Ascending aorta (tissue), 2 donors: ENCODE measurements at regions not wholly inside any gene's neighbourhood (a gene's known extent, or its start where the extent isn't known, plus 50 kb on each side); places are given as distances from the start of the nearest gene placed in this dataset.

Experiments
- DNase-seq, 2 donors: peaks; one replicate each; pipeline ENCODE4 v3.0.0-alpha.2; 2019; ENCODE audit warnings: low spot score in 2 of 2
- H3K27ac ChIP-seq, 2 donors: fragments of 200-600 bp; sonication (generic); one replicate each; pipeline ENCODE4 v1.5.1; 2016 to 2017; ENCODE audit warnings: mild to moderate bottlenecking in 1 of 2
- H3K27me3 ChIP-seq: fragments of 200-600 bp; sonication (generic); one replicate; pipeline ENCODE4 v1.5.1; 2017
- H3K36me3 ChIP-seq, 2 donors: fragments of 200-600 bp; sonication (generic); one replicate each; pipeline ENCODE4 v1.5.1; 2016
- H3K4me1 ChIP-seq, 2 donors: fragments of 200-600 bp; sonication (generic); one replicate each; pipeline ENCODE4 v1.5.1; 2016 to 2017; ENCODE audit warnings: mild to moderate bottlenecking in 1 of 2
- H3K4me3 ChIP-seq, 2 donors: fragments of 200-600 bp; sonication (generic); one replicate each; pipeline ENCODE4 v1.5.1; 2016 to 2017; ENCODE audit warnings: mild to moderate bottlenecking in 1 of 2
- H3K9me3 ChIP-seq, 2 donors: fragments of 200-600 bp; sonication (generic); one replicate each; pipeline ENCODE4 v1.5.1; 2016
- intact Hi-C: fragments of 100-400 bp; cut with DNase I; formaldehyde crosslinking; loops from one replicate; pipeline ENCODE4 v1.15.1; 2023
- TF ChIP-seq, protein P1 (sequence below), 3 experiments: fragments of 200-600 bp in 2 of 3; fragments of 450-650 bp in 1 of 3; sonication (generic) in 2 of 3; IDR thresholded peaks; one replicate each; pipeline ENCODE4 v1.5.1; 2016 to 2019; ENCODE audit warnings: antibody characterized with exemption in 3 of 3, mild to moderate bottlenecking in 1 of 3, moderate library complexity in 1 of 3

DNA sequence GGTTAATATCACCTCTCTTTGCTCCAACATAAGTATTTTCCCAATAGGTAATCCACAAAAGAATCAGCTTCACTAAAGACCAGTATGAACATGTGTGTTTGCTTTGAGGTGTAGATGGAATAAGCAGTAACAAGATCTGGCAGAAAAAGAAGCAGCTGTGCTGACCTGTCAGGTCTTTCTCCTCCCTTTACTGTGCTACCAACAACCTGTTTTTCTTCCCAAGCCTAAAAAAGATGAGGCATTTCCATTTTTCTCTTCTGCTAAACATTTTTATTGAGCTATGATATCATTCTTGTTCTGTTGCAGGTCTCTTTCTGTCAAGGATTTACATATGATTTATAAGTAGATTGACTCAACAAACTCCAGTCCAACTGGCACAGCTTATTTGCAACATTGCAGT, 315.2 kb upstream of the GLI3 start:
- no peaks in the 10 kb centered on the region for H3K36me3 ChIP-seq
- H3K9me3 ChIP-seq = peaks cover 0 to 4% of the 10 kb centered on the region in 2 donors
- no peaks in the 10 kb centered on the region for H3K27me3 ChIP-seq
- no peak for DNase-seq
- TF ChIP-seq, protein P1, sequence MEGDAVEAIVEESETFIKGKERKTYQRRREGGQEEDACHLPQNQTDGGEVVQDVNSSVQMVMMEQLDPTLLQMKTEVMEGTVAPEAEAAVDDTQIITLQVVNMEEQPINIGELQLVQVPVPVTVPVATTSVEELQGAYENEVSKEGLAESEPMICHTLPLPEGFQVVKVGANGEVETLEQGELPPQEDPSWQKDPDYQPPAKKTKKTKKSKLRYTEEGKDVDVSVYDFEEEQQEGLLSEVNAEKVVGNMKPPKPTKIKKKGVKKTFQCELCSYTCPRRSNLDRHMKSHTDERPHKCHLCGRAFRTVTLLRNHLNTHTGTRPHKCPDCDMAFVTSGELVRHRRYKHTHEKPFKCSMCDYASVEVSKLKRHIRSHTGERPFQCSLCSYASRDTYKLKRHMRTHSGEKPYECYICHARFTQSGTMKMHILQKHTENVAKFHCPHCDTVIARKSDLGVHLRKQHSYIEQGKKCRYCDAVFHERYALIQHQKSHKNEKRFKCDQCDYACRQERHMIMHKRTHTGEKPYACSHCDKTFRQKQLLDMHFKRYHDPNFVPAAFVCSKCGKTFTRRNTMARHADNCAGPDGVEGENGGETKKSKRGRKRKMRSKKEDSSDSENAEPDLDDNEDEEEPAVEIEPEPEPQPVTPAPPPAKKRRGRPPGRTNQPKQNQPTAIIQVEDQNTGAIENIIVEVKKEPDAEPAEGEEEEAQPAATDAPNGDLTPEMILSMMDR (IDR thresholded peaks at IDR 0.05) = no peak
- H3K4me1 ChIP-seq = no peaks in the 10 kb centered on the region
- H3K4me3 ChIP-seq = no peak overlapping the region
- H3K27ac ChIP-seq = no peak overlapping the region
- intact Hi-C loops = no loop called here

DNA sequence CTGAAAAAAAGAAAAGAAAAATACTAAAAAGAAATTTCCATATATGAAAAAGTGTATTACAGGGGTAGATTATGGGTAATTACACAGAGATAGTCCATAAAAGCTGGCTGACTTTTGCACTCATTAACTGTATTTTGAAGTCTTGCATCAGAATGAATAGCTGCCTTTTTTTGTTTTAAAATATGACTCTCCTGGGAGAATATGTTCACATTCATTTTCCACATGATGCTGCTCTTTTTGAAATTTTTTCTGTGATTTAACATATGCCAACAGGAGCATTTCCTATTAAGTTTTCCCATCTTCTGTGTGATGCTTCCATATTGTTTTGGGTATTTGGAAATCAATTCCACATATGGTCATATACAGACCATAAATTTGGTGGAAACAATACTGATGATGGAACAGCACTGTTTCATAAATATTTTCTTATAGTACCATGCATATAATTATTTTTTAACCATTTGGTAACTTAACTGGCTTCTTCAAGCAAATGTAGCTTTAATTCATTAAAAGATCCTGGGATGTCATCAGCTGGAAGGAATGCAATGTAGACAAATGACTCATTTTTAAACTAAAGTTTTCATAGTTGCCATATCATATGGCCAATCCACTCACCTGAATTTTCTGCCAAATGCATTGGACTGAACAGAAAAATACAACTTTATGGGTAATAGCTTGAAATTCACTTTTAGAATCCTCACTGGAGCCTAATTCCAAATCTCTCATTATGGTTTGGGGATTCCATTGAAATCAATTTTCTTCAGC, 313.9 kb upstream of the GLI3 start:
- peaks cover 0 to 4% of the 10 kb centered on the region in 2 donors for H3K9me3 ChIP-seq
- no peak overlapping the region for H3K27ac ChIP-seq
- TF ChIP-seq, protein P1 (IDR thresholded peaks at IDR 0.05) = no peak
- intact Hi-C loops = no loop called here
- H3K4me3 ChIP-seq = no peak overlapping the region
- H3K36me3 ChIP-seq = no peaks in the 10 kb centered on the region
- DNase-seq = no peak
- no peaks in the 10 kb centered on the region for H3K4me1 ChIP-seq
- H3K27me3 ChIP-seq = no peaks in the 10 kb centered on the region

DNA sequence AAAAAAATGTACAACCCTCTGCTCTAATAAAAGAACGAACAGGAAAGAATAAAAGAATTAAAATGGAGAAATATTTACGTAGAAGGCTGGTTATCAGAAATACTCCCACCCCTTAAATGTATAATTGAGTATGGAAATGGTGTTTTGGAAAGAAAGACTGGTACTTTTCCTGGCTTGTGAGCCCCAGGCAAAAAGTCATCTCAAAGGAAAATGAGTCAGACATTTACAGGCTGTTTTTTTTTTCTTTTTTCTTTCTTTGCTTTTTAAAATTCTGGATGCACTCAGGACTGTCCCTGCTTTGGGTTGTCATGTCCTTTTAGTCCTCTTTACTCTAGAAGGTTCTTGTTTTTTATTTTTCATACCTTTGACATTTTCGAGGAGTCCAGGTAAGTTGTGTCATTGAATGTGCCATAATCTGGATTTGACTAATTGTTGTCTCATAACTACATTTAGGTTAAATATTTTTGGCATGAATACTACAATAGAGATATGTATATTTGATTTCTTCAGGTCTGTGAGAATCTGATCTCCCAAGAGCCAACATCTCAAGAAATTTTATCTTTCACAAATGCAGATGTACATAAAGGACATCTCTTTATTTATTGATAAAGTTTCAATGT, 313.0 kb upstream of the GLI3 start:
- TF ChIP-seq, protein P1 (IDR thresholded peaks at IDR 0.05) = no peak
- DNase-seq = no peak
- Histone ChIP-seq H3K27ac (no peak overlapping the region), H3K9me3 (peaks cover 0 to 2% of the 10 kb centered on the region in 2 donors), H3K4me3 (no peak overlapping the region), H3K36me3 (no peaks in the 10 kb centered on the region), H3K27me3 (no peaks in the 10 kb centered on the region), H3K4me1 (no peaks in the 10 kb centered on the region)
- intact Hi-C loops = no loop called here

DNA sequence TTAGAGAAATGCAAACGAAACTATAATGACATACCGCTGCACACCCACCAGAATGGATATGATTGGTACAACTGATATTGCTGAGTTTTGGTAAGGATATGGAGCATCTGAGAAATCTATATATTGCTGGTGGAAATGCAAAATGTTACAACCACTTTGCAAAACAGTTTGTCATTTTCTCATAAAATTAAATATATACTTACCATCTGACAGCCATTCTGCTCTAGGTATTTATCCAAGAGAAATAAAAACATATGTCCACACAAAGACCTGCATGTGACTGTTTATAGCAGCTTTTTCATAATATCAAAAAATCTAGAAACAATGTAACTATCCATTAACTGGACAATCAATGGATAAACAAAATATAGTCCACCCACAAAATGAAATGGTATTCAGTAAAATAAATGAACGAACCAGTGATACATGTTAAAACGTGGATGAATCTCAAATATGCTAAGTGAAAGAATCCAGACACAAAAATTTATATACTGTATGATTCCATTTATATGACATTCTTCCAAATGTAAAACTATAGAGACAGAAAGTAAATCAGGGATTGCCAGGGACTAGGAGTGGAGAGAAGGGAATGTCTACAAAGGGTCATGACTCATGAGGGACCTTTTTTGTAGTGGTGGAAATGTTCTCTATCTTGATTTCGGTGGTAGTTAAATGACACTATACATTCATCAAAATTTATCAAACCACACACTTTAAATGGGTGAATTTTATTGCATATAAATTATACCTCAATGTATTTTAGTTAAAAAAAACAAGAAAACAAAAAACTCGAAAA, 312.0 kb upstream of the GLI3 start:
- H3K9me3 ChIP-seq = no peaks in the 10 kb centered on the region
- H3K4me1 ChIP-seq = no peaks in the 10 kb centered on the region
- H3K27me3 ChIP-seq = no peaks in the 10 kb centered on the region
- DNase-seq = no peak
- no peak overlapping the region for H3K27ac ChIP-seq
- H3K4me3 ChIP-seq = no peak overlapping the region
- H3K36me3 ChIP-seq = no peaks in the 10 kb centered on the region
- TF ChIP-seq, protein P1 (IDR thresholded peaks at IDR 0.05) = no peak
- intact Hi-C loops = no loop called here

DNA sequence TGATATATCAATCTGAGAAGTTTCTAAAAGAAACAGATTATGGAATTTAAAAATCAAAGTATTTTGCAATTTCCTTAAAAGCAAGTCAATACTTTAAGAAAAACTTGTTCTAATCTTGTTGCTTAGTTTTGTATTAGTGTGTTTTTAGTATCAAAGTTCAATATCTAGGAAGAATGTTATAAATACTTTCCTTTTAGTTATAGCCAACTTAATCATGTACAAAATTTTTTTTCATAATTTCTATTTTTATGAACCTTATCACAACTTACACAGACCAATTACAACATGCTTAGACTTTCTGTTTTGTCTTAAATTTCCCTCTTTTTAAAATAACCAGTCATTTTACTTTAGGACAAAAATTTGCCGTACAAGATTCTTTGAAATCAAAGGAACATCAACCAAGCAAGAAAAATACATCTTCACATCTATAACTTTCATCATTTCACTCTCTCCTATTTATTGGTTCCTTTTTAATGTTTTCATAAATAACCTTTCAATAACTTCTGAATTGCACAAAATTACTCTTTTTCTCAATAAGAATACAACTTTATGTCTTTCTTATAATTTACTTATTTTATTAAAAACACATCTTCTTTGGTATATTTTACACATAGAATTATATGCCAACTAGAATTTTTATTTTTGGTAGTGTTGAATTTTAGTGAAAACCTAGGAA, 308.2 kb upstream of the GLI3 start:
- H3K27ac ChIP-seq = no peak overlapping the region
- H3K4me3 ChIP-seq = no peak overlapping the region
- H3K9me3 ChIP-seq = no peaks in the 10 kb centered on the region
- intact Hi-C loops = no loop called here
- TF ChIP-seq, protein P1 (IDR thresholded peaks at IDR 0.05) = no peak
- H3K36me3 ChIP-seq = no peaks in the 10 kb centered on the region
- H3K27me3 ChIP-seq = no peaks in the 10 kb centered on the region
- no peak for DNase-seq
- H3K4me1 ChIP-seq = no peaks in the 10 kb centered on the region
